GM19372 (cell line): ENCODE measurements at regions not wholly inside any gene's neighbourhood (a gene's known extent, or its start where the extent isn't known, plus 50 kb on each side); places are given as distances from the start of the nearest gene placed in this dataset.

Experiments
- ATAC-seq: cut with Tn5 transposase; IDR thresholded peaks from one replicate; pipeline ENCODE4 v1.9.1; 2021; ENCODE audit warnings: mild to moderate bottlenecking, low read depth, moderate library complexity; ENCODE audit not compliant: unreplicated experiment

- no peak for ATAC-seq
Measured at GRCh38 chr2:8259106-8259840, 422.6 kb upstream of the ID2 start.

GRCh38 chr2:8259841-8260178, 422.0 kb upstream of the ID2 start:
- ATAC-seq, result no peak

GRCh38 chr2:8260213-8260612, 421.6 kb upstream of the ID2 start:
- no peak for ATAC-seq

- ATAC-seq, result no peak
Measured at GRCh38 chr2:8263901-8264300, 418.0 kb upstream of the ID2 start.

- no peak for ATAC-seq
Measured at GRCh38 chr2:8264981-8265380, 416.9 kb upstream of the ID2 start.

- ATAC-seq, result no peak
Measured at GRCh38 chr2:8265476-8266226, 416.2 kb upstream of the ID2 start.

- ATAC-seq, result no peak
Measured at GRCh38 chr2:8266563-8266962, 415.3 kb upstream of the ID2 start.

- no peak for ATAC-seq
Measured at GRCh38 chr2:8267048-8267447, 414.8 kb upstream of the ID2 start.

GRCh38 chr2:8267721-8268120, 414.1 kb upstream of the ID2 start:
- ATAC-seq, result no peak

- ATAC-seq, result no peak
Measured at GRCh38 chr2:8268172-8268783, 413.6 kb upstream of the ID2 start.

- no peak for ATAC-seq
Measured at GRCh38 chr2:8270699-8271098, 411.2 kb upstream of the ID2 start.

GRCh38 chr2:8271461-8271860, 410.4 kb upstream of the ID2 start:
- no peak for ATAC-seq

GRCh38 chr2:8276026-8276425, 405.8 kb upstream of the ID2 start:
- ATAC-seq, result no peak

- ATAC-seq, result peak; percentile 38
Measured at GRCh38 chr2:8277921-8278571, 403.8 kb upstream of the ID2 start.

- ATAC-seq, result no peak
Measured at GRCh38 chr2:8278709-8279354, 403.0 kb upstream of the ID2 start.

- no peak for ATAC-seq
Measured at GRCh38 chr2:8279506-8279905, 402.4 kb upstream of the ID2 start.

GRCh38 chr2:8281234-8281633, 400.6 kb upstream of the ID2 start:
- ATAC-seq, result no peak

- ATAC-seq, result no peak
Measured at GRCh38 chr2:8281950-8282857, 399.7 kb upstream of the ID2 start.

- no peak for ATAC-seq
Measured at GRCh38 chr2:8282858-8283252, 399.0 kb upstream of the ID2 start.

- ATAC-seq, result no peak
Measured at GRCh38 chr2:8285081-8285480, 396.8 kb upstream of the ID2 start.
